ENCODE measurements at regions not wholly inside any gene's neighbourhood (a gene's known extent, or its start where the extent isn't known, plus 50 kb on each side); places are given as distances from the start of the nearest gene placed in this dataset.

DNA sequence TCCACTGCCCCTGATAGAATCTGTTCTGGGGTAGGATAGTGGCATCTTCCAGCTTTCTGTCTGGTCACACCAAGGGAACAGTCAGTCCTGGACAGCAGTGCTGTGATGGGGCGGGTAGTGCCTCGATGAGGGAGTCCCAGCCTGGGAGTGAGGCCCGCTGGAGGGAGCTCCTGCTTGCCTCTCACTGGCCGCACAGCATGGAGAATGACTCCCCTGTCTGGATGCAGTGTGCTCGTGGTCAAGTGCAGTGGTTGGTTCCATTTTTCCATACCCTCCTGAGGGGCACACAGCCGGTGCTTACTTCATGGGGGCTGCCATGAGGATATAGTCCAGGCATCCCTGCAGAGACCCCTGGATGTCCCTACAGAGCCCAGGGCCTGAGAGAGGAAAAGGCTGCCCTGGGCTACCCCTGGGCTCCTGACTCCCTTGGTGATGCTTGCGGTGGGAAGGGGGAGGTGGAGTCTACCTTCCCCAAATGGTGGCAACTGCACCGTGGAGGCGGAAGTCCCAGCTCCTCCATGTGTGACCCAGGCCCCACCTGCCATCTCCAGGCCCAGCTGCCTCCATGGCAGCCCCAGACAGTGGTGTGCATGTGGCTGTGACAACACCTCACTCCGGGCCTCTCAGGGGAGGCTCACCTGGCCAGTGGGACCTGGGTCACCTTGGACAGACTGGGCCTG lies 212.5 kb downstream of the GLI2 start:
- no peak for TF ChIP-seq YY1 (IDR thresholded peaks at IDR 0.05; ENCODE audit: insufficient read depth, insufficient read length)
- TF ChIP-seq ZNF274 (IDR thresholded peaks at IDR 0.05; ENCODE audit: low read depth, low read length) = no peak
